Left cardiac atrium (tissue), 4 donors: ENCODE measurements at regions not wholly inside any gene's neighbourhood (a gene's known extent, or its start where the extent isn't known, plus 50 kb on each side); places are given as distances from the start of the nearest gene placed in this dataset.

Experiments used
- ATAC-seq, 2 donors: fragments of 200-7000 bp; cut with Tn5 transposase; one replicate each; pipeline ENCODE4 v1.9.1; 2020; ENCODE audit warnings: mild to moderate bottlenecking in 2 of 2, moderate library complexity in 2 of 2
- DNase-seq: peaks from one replicate; pipeline ENCODE4 v3.0.0-alpha.2; 2020
- intact Hi-C, 2 donors: fragments of 100-400 bp; cut with DNase I; formaldehyde crosslinking; loops; one replicate each; pipeline versions ENCODE4 v1.14.1 to v1.15.1; 2022 to 2023
- donor health status: DM: no; HTN: yes; CAD: no.
- donor health status: DM: no; HTN: yes; CAD: no; lungs with severe emphysema.
- donor health status: DM: yes; HTN: yes; CAD: no.
- donor health status: Dilated cardiomyopathy.

DNA sequence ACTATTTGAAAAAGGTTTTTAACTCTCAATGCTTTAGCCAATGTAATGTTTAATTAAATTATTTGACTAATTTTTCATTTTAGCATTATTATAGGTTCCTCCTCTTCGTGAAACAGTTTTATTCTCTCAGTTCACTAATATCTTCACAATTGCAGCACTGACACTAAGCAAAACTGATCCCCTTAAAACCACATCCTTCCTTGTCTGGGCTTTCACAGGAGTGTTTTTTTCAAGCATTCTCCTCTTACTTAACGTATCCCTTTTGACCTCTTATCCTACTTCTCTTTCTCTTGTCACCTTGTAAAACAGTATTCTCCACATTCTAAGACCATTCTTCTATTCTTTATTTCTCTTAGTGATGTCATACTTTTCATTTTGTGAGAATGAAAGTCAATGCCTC lies 112.8 kb downstream of the DSC3 start:
- intact Hi-C loops, result no loop called here
- ATAC-seq, result no peak
- no peak for DNase-seq

DNA sequence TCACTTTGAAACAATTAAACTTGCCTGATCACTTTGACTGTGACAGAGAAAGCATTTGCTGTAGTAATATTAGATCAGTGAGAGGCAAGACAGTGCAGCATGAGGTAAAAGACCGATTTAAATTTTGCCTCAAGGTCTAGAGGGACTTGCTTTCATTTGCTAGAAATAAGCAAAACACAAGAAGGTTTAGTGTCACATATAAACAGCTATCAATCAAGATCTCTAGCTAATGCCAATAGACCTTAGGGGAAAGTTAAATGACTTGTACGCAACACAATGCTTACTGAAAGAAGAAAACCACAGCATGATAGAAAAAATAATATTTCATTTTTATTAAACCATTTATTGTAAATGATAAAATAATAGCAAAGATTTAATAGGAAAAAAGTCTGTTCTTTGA lies 113.5 kb downstream of the DSC3 start:
- intact Hi-C loops, result no loop called here
- DNase-seq (no peak), ATAC-seq (no peak)

GRCh38 chr18:30927517-30928075 lies 114.9 kb downstream of the DSC3 start:
- ATAC-seq (no peak), DNase-seq (no peak)
- intact Hi-C loops, result no loop called here

GRCh38 chr18:30927042-30927441 lies 115.5 kb downstream of the DSC3 start:
- no peak for DNase-seq
- intact Hi-C loops, result no loop called here
- ATAC-seq, result no peak

DNA sequence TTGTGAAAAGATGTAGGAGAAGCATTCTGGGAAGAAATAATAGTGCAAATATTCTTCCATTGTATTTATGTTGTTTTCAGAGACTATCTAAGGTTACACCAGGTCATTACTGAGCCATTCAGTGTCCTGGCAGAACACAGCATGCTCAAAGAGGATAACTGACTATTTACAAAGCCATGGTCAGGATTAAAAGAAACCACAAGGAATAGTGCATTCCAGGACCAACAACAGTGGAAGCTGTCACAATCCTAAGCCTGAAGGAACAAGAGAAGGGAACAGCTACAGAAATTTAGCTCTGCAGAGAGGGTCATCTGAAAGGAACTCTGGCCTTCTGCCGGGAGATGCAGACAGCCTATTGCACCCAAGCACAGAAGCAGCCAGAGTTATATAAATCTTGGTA lies 116.7 kb downstream of the DSC3 start:
- intact Hi-C loops, result no loop called here
- DNase-seq, result no peak
- ATAC-seq, result no peak

- DNase-seq, result no peak
- ATAC-seq, result no peak
- intact Hi-C loops, result no loop called here
These were observed 121.8 kb downstream of the DSC3 start for GRCh38 chr18:30920757-30921156.

- intact Hi-C loops, result no loop called here
- DNase-seq (no peak), ATAC-seq (no peak)
These were observed 122.2 kb downstream of the DSC3 start for GRCh38 chr18:30920351-30920750.

- DNase-seq, result no peak
- intact Hi-C loops, result no loop called here
- ATAC-seq, result no peak
These were observed 124.9 kb downstream of the DSC3 start for GRCh38 chr18:30917651-30918050.

GRCh38 chr18:30915336-30915988 lies 127.1 kb downstream of the DSC3 start:
- ATAC-seq (no peak), DNase-seq (no peak)
- intact Hi-C loops, result no loop called here

DNA sequence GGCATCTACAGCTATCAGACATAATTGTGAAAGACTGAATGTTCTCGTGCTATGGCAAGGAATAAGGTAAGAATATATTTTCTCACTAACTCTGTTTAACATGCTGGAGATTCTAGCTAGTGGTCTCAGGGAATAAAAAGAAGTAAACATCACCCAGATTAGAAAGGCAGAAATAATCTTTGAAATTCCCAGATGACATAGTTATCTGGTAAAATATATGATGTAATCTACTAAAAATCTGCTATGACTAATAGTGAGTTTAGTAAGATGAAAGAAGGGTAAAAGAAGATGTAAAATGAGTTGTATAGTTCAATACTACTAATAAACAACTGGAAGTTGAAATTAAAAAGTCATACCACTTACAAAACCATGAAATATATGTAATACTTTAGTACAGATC lies 134.2 kb downstream of the DSC3 start:
- intact Hi-C loops, result no loop called here
- no peak for DNase-seq
- ATAC-seq, result no peak

DNA sequence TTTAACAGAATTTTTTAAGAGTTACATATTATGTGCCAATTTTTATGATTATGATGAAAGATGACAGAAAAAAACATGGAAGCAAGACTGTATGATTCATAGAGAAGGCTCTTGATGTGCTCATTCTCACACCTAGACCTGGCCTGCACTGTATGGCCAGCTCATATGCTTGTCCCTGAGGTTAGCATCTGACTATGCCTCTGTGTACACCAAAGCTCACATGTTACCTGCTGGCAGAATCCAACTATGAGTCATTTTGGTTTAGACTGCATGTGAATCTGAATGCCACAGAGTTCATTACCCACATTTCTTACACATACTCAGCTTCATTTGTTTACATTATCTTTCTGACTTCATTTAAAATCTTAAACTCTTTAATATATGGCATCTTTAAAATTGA lies 139.0 kb downstream of the DSC3 start:
- DNase-seq (no peak), ATAC-seq (no peak)
- intact Hi-C loops, result no loop called here

GRCh38 chr18:30889519-30890301 lies 152.8 kb downstream of the DSC3 start:
- intact Hi-C loops, result loop anchor here in 1 of 2 donors (10.0 kb wide), 1 partner anchor 1015 kb away; no protein-coding TSS in a partner anchor
- DNase-seq (no peak), ATAC-seq (no peak)

- no peak for ATAC-seq
- intact Hi-C loops, result no loop called here
These were observed 154.2 kb downstream of the DSC3 start for GRCh38 chr18:30888344-30888743.

DNA sequence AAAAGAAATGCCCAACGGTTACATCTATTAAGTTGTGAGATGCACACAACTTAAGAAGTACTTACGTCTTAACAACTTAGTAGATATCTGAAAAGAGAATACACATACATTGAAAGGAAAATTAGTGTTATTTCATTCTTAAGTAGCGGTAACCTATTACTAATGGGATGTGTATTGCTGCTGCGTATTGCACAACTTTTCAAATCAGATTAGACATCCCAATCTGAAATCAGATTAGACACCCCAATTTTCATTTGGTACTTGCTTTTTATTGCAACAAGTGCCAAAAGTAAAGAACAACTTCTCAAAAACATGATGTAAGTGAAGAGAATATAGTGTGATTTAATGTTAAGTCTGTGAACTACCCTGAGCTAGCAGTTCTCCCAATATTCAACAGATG lies 155.5 kb downstream of the DSC3 start:
- DNase-seq (no peak), ATAC-seq (no peak)
- intact Hi-C loops, result no loop called here

More at GRCh38 chr18:30888344-30888743, 154.2 kb downstream of the DSC3 start:
- no peak for DNase-seq

- no peak for DNase-seq
- intact Hi-C loops, result no loop called here
- peak in 1 of 2 donors; percentile 47 for ATAC-seq
These were observed 172.1 kb downstream of the DSC3 start for GRCh38 chr18:30870466-30870865.

DNA sequence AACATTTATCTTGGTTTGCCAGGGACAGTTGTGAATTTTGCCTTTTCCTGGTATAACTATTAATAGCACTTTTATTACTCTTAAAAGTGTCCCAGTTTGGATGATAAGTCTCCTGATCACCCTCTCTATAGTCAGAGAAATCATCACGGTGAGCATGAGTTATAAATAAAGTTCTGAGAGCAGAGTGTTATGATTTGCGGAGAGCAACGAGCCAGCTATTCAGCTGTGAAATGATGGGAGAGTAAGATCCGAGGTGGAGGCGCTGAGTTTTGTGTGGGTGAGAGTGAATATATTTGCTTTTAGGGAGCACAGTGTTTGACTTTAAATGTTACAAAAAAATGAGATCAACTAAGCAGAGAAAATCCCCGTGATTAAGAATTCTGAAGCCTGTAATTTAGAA lies 179.6 kb downstream of the DSC3 start:
- intact Hi-C loops, result no loop called here
- ATAC-seq, result peak; percentile 47 to 60

DNA sequence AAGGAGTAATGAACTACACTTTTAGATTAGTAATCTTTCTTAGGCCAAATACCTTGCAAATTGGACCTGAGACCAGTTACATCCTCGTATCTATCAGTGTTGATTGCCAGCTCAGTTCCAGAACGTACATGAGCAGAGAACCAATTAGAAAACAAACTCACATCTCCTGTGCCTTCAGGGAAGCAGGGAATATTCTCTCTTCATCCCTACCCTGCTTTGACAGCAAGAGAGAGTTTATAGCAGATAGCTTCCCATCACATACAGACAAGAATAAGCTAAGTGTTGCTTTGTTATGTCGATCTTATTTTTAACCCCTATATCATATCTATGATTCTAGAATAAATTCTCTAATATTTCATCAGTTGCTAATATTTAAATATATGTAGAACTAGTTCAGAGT lies 181.8 kb downstream of the DSC3 start:
- DNase-seq (no peak), ATAC-seq (no peak)
- intact Hi-C loops, result no loop called here

More for the DNA sequence above, 179.6 kb downstream of the DSC3 start:
- no peak for DNase-seq

DNA sequence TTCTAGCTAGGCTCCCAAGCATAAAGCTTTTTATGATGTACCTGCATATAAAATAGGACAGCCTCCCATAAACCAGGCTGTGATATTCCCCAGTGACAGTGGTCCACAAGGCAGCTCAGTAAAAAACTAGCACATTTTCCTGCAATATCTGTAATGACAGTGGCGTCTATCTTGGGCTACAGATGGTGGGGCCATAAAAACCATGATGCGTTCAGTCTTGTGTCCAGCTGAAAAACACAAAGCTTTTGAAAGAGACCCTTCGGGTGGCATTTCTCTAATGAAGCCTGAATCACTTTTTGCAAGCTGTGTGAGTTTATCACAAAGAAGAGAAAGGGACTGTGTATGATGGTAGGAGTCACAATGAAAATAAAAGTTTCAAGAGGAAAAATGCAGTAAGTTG lies 183.5 kb downstream of the DSC3 start:
- DNase-seq (no peak), ATAC-seq (no peak)
- intact Hi-C loops, result no loop called here

DNA sequence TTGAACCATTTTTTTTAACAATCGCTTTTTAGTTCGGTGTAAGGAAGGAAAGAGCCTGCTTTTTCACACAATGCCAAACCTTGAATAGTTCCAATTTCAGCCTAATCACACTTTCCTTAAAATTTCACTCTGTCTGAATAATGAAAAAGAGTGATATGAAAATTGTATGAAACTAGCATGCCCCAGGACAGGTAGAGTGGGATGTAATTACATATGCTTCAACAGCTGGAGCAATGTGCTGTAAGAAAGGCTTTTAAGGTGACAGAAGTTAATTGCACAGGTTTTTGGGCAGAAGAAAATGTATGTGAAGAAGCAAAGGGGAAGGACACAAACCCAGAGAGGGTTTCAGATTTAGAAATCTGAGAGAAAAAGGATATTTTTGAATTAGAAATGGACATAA lies 184.0 kb downstream of the DSC3 start:
- ATAC-seq (no peak), DNase-seq (no peak)
- intact Hi-C loops, result no loop called here

- intact Hi-C loops, result no loop called here
- ATAC-seq (no peak), DNase-seq (no peak)
These were observed 186.8 kb downstream of the DSC3 start for GRCh38 chr18:30855762-30856161.

GRCh38 chr18:30852980-30853379 lies 189.6 kb downstream of the DSC3 start:
- DNase-seq (no peak), ATAC-seq (no peak)
- intact Hi-C loops, result no loop called here
